Liver (tissue), 8 donors: ENCODE measurements at regions not wholly inside any gene's neighbourhood (a gene's known extent, or its start where the extent isn't known, plus 50 kb on each side); places are given as distances from the start of the nearest gene placed in this dataset.

Experiments used
- DNase-seq: peaks from one replicate; pipeline ENCODE4 v3.0.0-alpha.2; 2017; ENCODE audit warnings: low spot score
- H3K27ac ChIP-seq, 2 donors: one replicate each; pipeline ENCODE4 v1.7.0; 2013; ENCODE audit warnings: inconsistent platforms in 2 of 2, low read length in 2 of 2, control low read depth in 1 of 2, low read depth in 1 of 2, mild to moderate bottlenecking in 1 of 2
- H3K27me3 ChIP-seq, 4 donors: one replicate each; pipeline versions ENCODE4 v1.6.1 to v1.7.0; 2013; ENCODE audit warnings: low read length in 3 of 4, inconsistent platforms in 1 of 4, mild to moderate bottlenecking in 1 of 4, moderate library complexity in 1 of 4; ENCODE audit not compliant: control insufficient read depth in 4 of 4, insufficient read depth in 4 of 4
- H3K36me3 ChIP-seq, 4 donors: one replicate each; pipeline versions ENCODE4 v1.6.1 to v1.7.0; 2013; ENCODE audit warnings: low read length in 3 of 4, mild to moderate bottlenecking in 3 of 4, low read depth in 1 of 4, moderate library complexity in 1 of 4; ENCODE audit not compliant: control insufficient read depth in 4 of 4, insufficient read depth in 3 of 4
- H3K4me1 ChIP-seq, 4 donors: one replicate each; pipeline versions ENCODE4 v1.6.1 to v1.7.0; 2013; ENCODE audit warnings: low read length in 3 of 4, mild to moderate bottlenecking in 3 of 4, moderate library complexity in 1 of 4; ENCODE audit not compliant: control insufficient read depth in 4 of 4, insufficient read depth in 4 of 4
- H3K4me3 ChIP-seq, 3 donors: one replicate each; pipeline versions ENCODE4 v1.6.1 to v1.7.0; 2013; ENCODE audit warnings: low read length in 3 of 3, control low read depth in 1 of 3, low read depth in 1 of 3, mild to moderate bottlenecking in 1 of 3
- H3K9ac ChIP-seq, 2 donors: one replicate each; pipeline ENCODE4 v1.7.0; 2013; ENCODE audit warnings: low read length in 2 of 2, mild to moderate bottlenecking in 2 of 2, moderate library complexity in 2 of 2, control low read depth in 1 of 2, low read depth in 1 of 2
- H3K9me3 ChIP-seq, 4 donors: one replicate each; pipeline versions ENCODE4 v1.6.1 to v1.7.0; 2013; ENCODE audit warnings: low read length in 3 of 4; ENCODE audit not compliant: control insufficient read depth in 4 of 4
- EGR1 ChIP-seq, 2 donors: IDR thresholded peaks; 2 replicates each; pipeline ENCODE4 v1.6.1; 2016 to 2018; ENCODE audit warnings: antibody characterized with exemption in 2 of 2, low read depth in 2 of 2
- FOXA1 ChIP-seq: IDR thresholded peaks from 2 replicates; pipeline ENCODE4 v1.6.1; 2016; ENCODE audit warnings: antibody characterized with exemption
- FOXA2 ChIP-seq: IDR thresholded peaks from 2 replicates; pipeline ENCODE4 v1.6.1; 2016; ENCODE audit warnings: antibody characterized with exemption
- GABPA ChIP-seq, 2 donors: IDR thresholded peaks in 1 of 2; conservative IDR thresholded peaks in 1 of 2; 2 replicates each; pipeline ENCODE4 v1.6.1; 2016; ENCODE audit warnings: antibody characterized with exemption in 2 of 2, mild to moderate bottlenecking in 1 of 2, moderate library complexity in 1 of 2
- HNF4A ChIP-seq, 2 donors: conservative IDR thresholded peaks; 2 replicates each; pipeline ENCODE4 v1.6.1; 2016; ENCODE audit warnings: antibody characterized with exemption in 2 of 2, mild to moderate bottlenecking in 2 of 2
- HNF4G ChIP-seq: IDR thresholded peaks from 2 replicates; pipeline ENCODE4 v1.6.1; 2016; ENCODE audit warnings: antibody characterized with exemption
- JUND ChIP-seq, 2 donors: IDR thresholded peaks; 2 replicates each; pipeline ENCODE4 v1.6.1; 2016; ENCODE audit warnings: antibody characterized with exemption in 2 of 2
- NR2F2 ChIP-seq: IDR thresholded peaks from 2 replicates; pipeline ENCODE4 v1.6.1; 2016; ENCODE audit warnings: antibody characterized with exemption
- RAD21 ChIP-seq, 2 donors: IDR thresholded peaks; 2 replicates each; pipeline ENCODE4 v1.6.1; 2016; ENCODE audit warnings: antibody characterized with exemption in 2 of 2, mild to moderate bottlenecking in 2 of 2
- RXRA ChIP-seq, 2 donors: IDR thresholded peaks; 2 replicates each; pipeline ENCODE4 v1.6.1; 2017 to 2018; ENCODE audit warnings: antibody characterized with exemption in 2 of 2, mild to moderate bottlenecking in 1 of 2
- SP1 ChIP-seq: IDR thresholded peaks from 2 replicates; pipeline ENCODE4 v1.6.1; 2018; ENCODE audit warnings: antibody characterized with exemption, mild to moderate bottlenecking
- TAF1 ChIP-seq: conservative IDR thresholded peaks from 2 replicates; pipeline ENCODE4 v1.6.1; 2016; ENCODE audit warnings: antibody characterized with exemption, mild to moderate bottlenecking
- YY1 ChIP-seq: IDR thresholded peaks from 2 replicates; pipeline ENCODE4 v1.6.1; 2016; ENCODE audit warnings: antibody characterized with exemption, mild to moderate bottlenecking
- WGBS: extraction: QIAGEN DNeasy Blood & Tissue Kit; methylation state at CpG from one replicate; pipeline ENCODE4 v1.1.7; 2013; 5-methylcytosine and 5-hydroxymethylcytosine counted together
- TF ChIP-seq, protein P1 (sequence below): IDR thresholded peaks from 2 replicates; pipeline ENCODE4 v1.6.1; 2016; ENCODE audit warnings: antibody characterized with exemption
- TF ChIP-seq, protein P2 (sequence below): IDR thresholded peaks from 2 replicates; pipeline ENCODE4 v1.6.1; 2016; ENCODE audit warnings: antibody characterized with exemption
- TF ChIP-seq, protein P3 (sequence below): fragments of 150-350 bp; IDR thresholded peaks from 2 replicates; pipeline ENCODE4 v1.5.1; 2017; ENCODE audit warnings: improper control_type of control experiment, low read depth, low read length; ENCODE audit not compliant: missing input control
- TF ChIP-seq, protein P4 (sequence below): IDR thresholded peaks from 2 replicates; pipeline ENCODE4 v1.6.1; 2016; ENCODE audit warnings: antibody characterized with exemption, mild to moderate bottlenecking
- TF ChIP-seq, protein P5 (sequence below): IDR thresholded peaks from 2 replicates; pipeline ENCODE4 v1.6.1; 2016; ENCODE audit warnings: antibody characterized with exemption
- donor health status: healthy.
- donor health status: healthy.
- donor health status: healthy.
- donor health status: healthy.
- donor health status: healthy.

- Histone ChIP-seq H3K36me3 (no peaks in the 10 kb centered on the region), H3K9me3 (no peaks in the 10 kb centered on the region), H3K27ac (no peak overlapping the region), H3K4me1 (no peaks in the 10 kb centered on the region), H3K9ac (no peak overlapping the region), H3K27me3 (no peaks in the 10 kb centered on the region), H3K4me3 (no peak overlapping the region)
- DNase-seq: no peak
- 79% methylated on average over 8 of the region's 8 CpGs for WGBS
- TF ChIP-seq, protein P1, sequence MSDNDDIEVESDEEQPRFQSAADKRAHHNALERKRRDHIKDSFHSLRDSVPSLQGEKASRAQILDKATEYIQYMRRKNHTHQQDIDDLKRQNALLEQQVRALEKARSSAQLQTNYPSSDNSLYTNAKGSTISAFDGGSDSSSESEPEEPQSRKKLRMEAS: no peak
- TF ChIP-seq, protein P2, sequence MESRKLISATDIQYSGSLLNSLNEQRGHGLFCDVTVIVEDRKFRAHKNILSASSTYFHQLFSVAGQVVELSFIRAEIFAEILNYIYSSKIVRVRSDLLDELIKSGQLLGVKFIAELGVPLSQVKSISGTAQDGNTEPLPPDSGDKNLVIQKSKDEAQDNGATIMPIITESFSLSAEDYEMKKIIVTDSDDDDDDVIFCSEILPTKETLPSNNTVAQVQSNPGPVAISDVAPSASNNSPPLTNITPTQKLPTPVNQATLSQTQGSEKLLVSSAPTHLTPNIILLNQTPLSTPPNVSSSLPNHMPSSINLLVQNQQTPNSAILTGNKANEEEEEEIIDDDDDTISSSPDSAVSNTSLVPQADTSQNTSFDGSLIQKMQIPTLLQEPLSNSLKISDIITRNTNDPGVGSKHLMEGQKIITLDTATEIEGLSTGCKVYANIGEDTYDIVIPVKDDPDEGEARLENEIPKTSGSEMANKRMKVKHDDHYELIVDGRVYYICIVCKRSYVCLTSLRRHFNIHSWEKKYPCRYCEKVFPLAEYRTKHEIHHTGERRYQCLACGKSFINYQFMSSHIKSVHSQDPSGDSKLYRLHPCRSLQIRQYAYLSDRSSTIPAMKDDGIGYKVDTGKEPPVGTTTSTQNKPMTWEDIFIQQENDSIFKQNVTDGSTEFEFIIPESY: no peak
- TF ChIP-seq NR2F2 (no peak), FOXA1 (no peak), EGR1 (IDR thresholded peaks at IDR 0.05; ENCODE audit: low read depth in 2 of 2) (no peak), HNF4A (conservative IDR thresholded peaks at IDR 0.05) (no peak), JUND (IDR thresholded peaks at IDR 0.05) (no peak), TAF1 (no peak), RXRA (IDR thresholded peaks at IDR 0.05) (no peak), GABPA (IDR thresholded peaks at IDR 0.05 in 1 of 2, conservative IDR thresholded peaks at IDR 0.05 in 1 of 2) (no peak), RAD21 (IDR thresholded peaks at IDR 0.05) (no peak), YY1 (no peak), HNF4G (no peak)
- TF ChIP-seq, protein P3, sequence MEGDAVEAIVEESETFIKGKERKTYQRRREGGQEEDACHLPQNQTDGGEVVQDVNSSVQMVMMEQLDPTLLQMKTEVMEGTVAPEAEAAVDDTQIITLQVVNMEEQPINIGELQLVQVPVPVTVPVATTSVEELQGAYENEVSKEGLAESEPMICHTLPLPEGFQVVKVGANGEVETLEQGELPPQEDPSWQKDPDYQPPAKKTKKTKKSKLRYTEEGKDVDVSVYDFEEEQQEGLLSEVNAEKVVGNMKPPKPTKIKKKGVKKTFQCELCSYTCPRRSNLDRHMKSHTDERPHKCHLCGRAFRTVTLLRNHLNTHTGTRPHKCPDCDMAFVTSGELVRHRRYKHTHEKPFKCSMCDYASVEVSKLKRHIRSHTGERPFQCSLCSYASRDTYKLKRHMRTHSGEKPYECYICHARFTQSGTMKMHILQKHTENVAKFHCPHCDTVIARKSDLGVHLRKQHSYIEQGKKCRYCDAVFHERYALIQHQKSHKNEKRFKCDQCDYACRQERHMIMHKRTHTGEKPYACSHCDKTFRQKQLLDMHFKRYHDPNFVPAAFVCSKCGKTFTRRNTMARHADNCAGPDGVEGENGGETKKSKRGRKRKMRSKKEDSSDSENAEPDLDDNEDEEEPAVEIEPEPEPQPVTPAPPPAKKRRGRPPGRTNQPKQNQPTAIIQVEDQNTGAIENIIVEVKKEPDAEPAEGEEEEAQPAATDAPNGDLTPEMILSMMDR: no peak
- TF ChIP-seq, protein P4, sequence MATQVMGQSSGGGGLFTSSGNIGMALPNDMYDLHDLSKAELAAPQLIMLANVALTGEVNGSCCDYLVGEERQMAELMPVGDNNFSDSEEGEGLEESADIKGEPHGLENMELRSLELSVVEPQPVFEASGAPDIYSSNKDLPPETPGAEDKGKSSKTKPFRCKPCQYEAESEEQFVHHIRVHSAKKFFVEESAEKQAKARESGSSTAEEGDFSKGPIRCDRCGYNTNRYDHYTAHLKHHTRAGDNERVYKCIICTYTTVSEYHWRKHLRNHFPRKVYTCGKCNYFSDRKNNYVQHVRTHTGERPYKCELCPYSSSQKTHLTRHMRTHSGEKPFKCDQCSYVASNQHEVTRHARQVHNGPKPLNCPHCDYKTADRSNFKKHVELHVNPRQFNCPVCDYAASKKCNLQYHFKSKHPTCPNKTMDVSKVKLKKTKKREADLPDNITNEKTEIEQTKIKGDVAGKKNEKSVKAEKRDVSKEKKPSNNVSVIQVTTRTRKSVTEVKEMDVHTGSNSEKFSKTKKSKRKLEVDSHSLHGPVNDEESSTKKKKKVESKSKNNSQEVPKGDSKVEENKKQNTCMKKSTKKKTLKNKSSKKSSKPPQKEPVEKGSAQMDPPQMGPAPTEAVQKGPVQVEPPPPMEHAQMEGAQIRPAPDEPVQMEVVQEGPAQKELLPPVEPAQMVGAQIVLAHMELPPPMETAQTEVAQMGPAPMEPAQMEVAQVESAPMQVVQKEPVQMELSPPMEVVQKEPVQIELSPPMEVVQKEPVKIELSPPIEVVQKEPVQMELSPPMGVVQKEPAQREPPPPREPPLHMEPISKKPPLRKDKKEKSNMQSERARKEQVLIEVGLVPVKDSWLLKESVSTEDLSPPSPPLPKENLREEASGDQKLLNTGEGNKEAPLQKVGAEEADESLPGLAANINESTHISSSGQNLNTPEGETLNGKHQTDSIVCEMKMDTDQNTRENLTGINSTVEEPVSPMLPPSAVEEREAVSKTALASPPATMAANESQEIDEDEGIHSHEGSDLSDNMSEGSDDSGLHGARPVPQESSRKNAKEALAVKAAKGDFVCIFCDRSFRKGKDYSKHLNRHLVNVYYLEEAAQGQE: no peak
Observed at GRCh38 chr9:95719354-95719753, 156.1 kb upstream of the ERCC6L2 start.

DNA sequence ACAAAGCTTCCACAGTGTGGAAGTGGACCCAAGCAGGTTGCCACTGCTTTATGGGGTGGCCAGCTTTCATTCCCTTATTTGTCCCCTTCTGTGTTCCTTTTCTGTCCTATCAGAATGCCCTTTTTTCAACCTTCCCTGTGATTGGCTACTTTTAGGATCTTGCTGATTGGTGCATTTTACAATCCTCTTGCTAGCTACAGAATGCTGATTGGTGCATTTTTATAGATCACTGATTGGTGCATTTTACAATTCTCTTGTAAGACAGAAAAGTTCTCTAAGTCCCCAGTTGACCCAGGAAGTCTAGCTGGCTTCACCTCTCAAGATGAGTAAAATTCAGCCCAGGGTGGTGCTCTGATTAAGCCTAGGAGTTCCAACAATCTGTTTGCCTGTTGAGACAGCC is 157.2 kb upstream of the ERCC6L2 start:
- Histone ChIP-seq H3K4me3 (no peak overlapping the region), H3K9ac (no peak overlapping the region), H3K4me1 (no peaks in the 10 kb centered on the region), H3K36me3 (no peaks in the 10 kb centered on the region), H3K27me3 (no peaks in the 10 kb centered on the region), H3K9me3 (no peaks in the 10 kb centered on the region), H3K27ac (no peak overlapping the region)
- no peak for DNase-seq
- TF ChIP-seq FOXA1 (no peak), HNF4G (no peak), JUND (IDR thresholded peaks at IDR 0.05) (no peak), SP1 (no peak), TAF1 (no peak), YY1 (no peak), GABPA (IDR thresholded peaks at IDR 0.05 in 1 of 2, conservative IDR thresholded peaks at IDR 0.05 in 1 of 2) (no peak), FOXA2 (no peak), RAD21 (IDR thresholded peaks at IDR 0.05) (no peak), EGR1 (IDR thresholded peaks at IDR 0.05; ENCODE audit: low read depth in 2 of 2) (no peak), HNF4A (conservative IDR thresholded peaks at IDR 0.05) (no peak), NR2F2 (no peak)
- TF ChIP-seq, protein P1: no peak
- TF ChIP-seq, protein P2: no peak
- TF ChIP-seq, protein P5, sequence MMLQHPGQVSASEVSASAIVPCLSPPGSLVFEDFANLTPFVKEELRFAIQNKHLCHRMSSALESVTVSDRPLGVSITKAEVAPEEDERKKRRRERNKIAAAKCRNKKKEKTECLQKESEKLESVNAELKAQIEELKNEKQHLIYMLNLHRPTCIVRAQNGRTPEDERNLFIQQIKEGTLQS: no peak
